CD4-positive, CD25-positive, alpha-beta regulatory T cell (primary cell): ENCODE measurements at regions not wholly inside any gene's neighbourhood (a gene's known extent, or its start where the extent isn't known, plus 50 kb on each side); places are given as distances from the start of the nearest gene placed in this dataset.
A peak's percentile ranks its signal among the peaks of the same experiment; 100 is the strongest.

ENCODE experiments used
- ATAC-seq, 2 donors: fragments of 150-1000 bp; cut with Tn5 transposase; one replicate each; pipeline ENCODE4 v1.10.0; 2021; ENCODE audit warnings: low read depth in 2 of 2, moderate number of reproducible peaks in 2 of 2, moderate library complexity in 1 of 2
- DNase-seq, 3 donors: peaks; one replicate each; pipeline versions ENCODE4 v3.0.0 to v3.0.0-alpha.2; 2012 to 2022; ENCODE audit warnings: mixed read lengths in 1 of 3
- H3K27ac ChIP-seq: one replicate; pipeline ENCODE4 v1.7.0; 2013; ENCODE audit warnings: mild to moderate bottlenecking, low read length; ENCODE audit not compliant: insufficient read depth, poor library complexity, severe bottlenecking
- H3K27me3 ChIP-seq: one replicate; pipeline ENCODE4 v1.7.0; 2013; ENCODE audit warnings: low read length; ENCODE audit not compliant: control insufficient read depth, insufficient read depth
- H3K36me3 ChIP-seq: one replicate; pipeline ENCODE4 v1.7.0; 2013; ENCODE audit warnings: mild to moderate bottlenecking, low read length, moderate library complexity; ENCODE audit not compliant: control insufficient read depth, insufficient read depth
- H3K4me1 ChIP-seq: 2 replicates; pipeline ENCODE4 v1.7.0; 2013; ENCODE audit warnings: mild to moderate bottlenecking, low read length; ENCODE audit not compliant: insufficient read depth, control insufficient read depth, poor library complexity, severe bottlenecking
- H3K4me3 ChIP-seq: one replicate; pipeline ENCODE4 v1.7.0; 2013; ENCODE audit warnings: low read depth, mild to moderate bottlenecking, low read length, moderate library complexity
- H3K9me3 ChIP-seq, 2 experiments: 1 replicate in 1 of 2; 2 replicates in 1 of 2; pipeline ENCODE4 v1.7.0; 2013; ENCODE audit warnings: low read length in 2 of 2, mild to moderate bottlenecking in 1 of 2, moderate library complexity in 1 of 2; ENCODE audit not compliant: control insufficient read depth in 2 of 2
- H3K27ac Mint-ChIP-seq, 3 donors: one replicate each; pipeline ENCODE4 v1.8.0; 2020 to 2022; ENCODE audit warnings: mild to moderate bottlenecking in 3 of 3, mixed read lengths in 3 of 3, moderate library complexity in 2 of 3
- H3K27me3 Mint-ChIP-seq: one replicate; pipeline ENCODE4 v1.8.0; 2022; ENCODE audit warnings: mild to moderate bottlenecking, mixed read lengths
- H3K36me3 Mint-ChIP-seq: one replicate; pipeline ENCODE4 v1.8.0; 2020; ENCODE audit warnings: mixed read lengths
- H3K4me1 Mint-ChIP-seq, 4 donors: one replicate each; pipeline ENCODE4 v1.8.0; 2020 to 2022; ENCODE audit warnings: mixed read lengths in 4 of 4, mild to moderate bottlenecking in 1 of 4
- H3K4me3 Mint-ChIP-seq, 4 donors: one replicate each; pipeline ENCODE4 v1.8.0; 2020 to 2022; ENCODE audit warnings: mild to moderate bottlenecking in 4 of 4, mixed read lengths in 4 of 4, moderate library complexity in 3 of 4
- H3K9me3 Mint-ChIP-seq, 7 donors: one replicate each; pipeline ENCODE4 v1.8.0; 2020 to 2022; ENCODE audit warnings: mixed read lengths in 7 of 7, mild to moderate bottlenecking in 3 of 7, moderate library complexity in 2 of 7

GRCh38 chr5:174982485-174982884 lies 258.1 kb downstream of the MSX2 start:
- no peaks in the 10 kb centered on the region for H3K36me3 ChIP-seq
- H3K27ac ChIP-seq: no peak overlapping the region
- no peaks in the 10 kb centered on the region for H3K27me3 ChIP-seq
- DNase-seq (no peak), ATAC-seq (no peak)
- Mint-ChIP-seq H3K27me3 (peaks cover under 1% of the 10 kb centered on the region), H3K36me3 (no peaks in the 10 kb centered on the region), H3K27ac (no peak overlapping the region), H3K4me3 (no peak overlapping the region), H3K9me3 (peaks cover 0 to 2% (median 0%) of the 10 kb centered on the region in 7 donors), H3K4me1 (no peaks in the 10 kb centered on the region)
- no peaks in the 10 kb centered on the region for H3K9me3 ChIP-seq
- H3K4me3 ChIP-seq: no peak overlapping the region
- H3K4me1 ChIP-seq: no peaks in the 10 kb centered on the region

- ATAC-seq (no peak), DNase-seq (no peak)
- Histone ChIP-seq H3K27ac (no peak overlapping the region), H3K36me3 (no peaks in the 10 kb centered on the region), H3K4me1 (no peaks in the 10 kb centered on the region), H3K27me3 (no peaks in the 10 kb centered on the region), H3K4me3 (no peak overlapping the region), H3K9me3 (no peaks in the 10 kb centered on the region)
- H3K9me3 Mint-ChIP-seq: peaks cover 0 to 2% (median 0%) of the 10 kb centered on the region in 7 donors
- peaks cover 5% of the 10 kb centered on the region for H3K27me3 Mint-ChIP-seq
- H3K4me3 Mint-ChIP-seq: no peak overlapping the region
- H3K4me1 Mint-ChIP-seq: no peaks in the 10 kb centered on the region
- no peaks in the 10 kb centered on the region for H3K36me3 Mint-ChIP-seq
- H3K27ac Mint-ChIP-seq: no peak overlapping the region
These were observed 257.0 kb downstream of the MSX2 start for GRCh38 chr5:174981416-174981815.

- no peak overlapping the region for H3K4me3 Mint-ChIP-seq
- no peak for DNase-seq
- Histone ChIP-seq H3K27ac (no peak overlapping the region), H3K9me3 (no peaks in the 10 kb centered on the region), H3K36me3 (no peaks in the 10 kb centered on the region), H3K4me3 (no peak overlapping the region), H3K27me3 (no peaks in the 10 kb centered on the region), H3K4me1 (no peaks in the 10 kb centered on the region)
- H3K4me1 Mint-ChIP-seq: no peaks in the 10 kb centered on the region
- peaks cover 0 to 2% (median 0%) of the 10 kb centered on the region in 7 donors for H3K9me3 Mint-ChIP-seq
- ATAC-seq: no peak
- H3K27ac Mint-ChIP-seq: no peak overlapping the region
- H3K27me3 Mint-ChIP-seq: peaks cover 5% of the 10 kb centered on the region
- no peaks in the 10 kb centered on the region for H3K36me3 Mint-ChIP-seq
These were observed 256.6 kb downstream of the MSX2 start for GRCh38 chr5:174980952-174981351.

- Histone ChIP-seq H3K4me1 (no peaks in the 10 kb centered on the region), H3K9me3 (peaks cover 0 to 4% of the 10 kb centered on the region in 2 experiments), H3K27ac (no peak overlapping the region), H3K4me3 (no peak overlapping the region), H3K27me3 (no peaks in the 10 kb centered on the region), H3K36me3 (no peaks in the 10 kb centered on the region)
- Mint-ChIP-seq H3K9me3 (peaks cover 0 to 20% (median 8%) of the 10 kb centered on the region in 7 donors), H3K27me3 (peaks cover 6% of the 10 kb centered on the region), H3K4me1 (no peaks in the 10 kb centered on the region), H3K27ac (no peak overlapping the region), H3K4me3 (no peak overlapping the region), H3K36me3 (no peaks in the 10 kb centered on the region)
- ATAC-seq: no peak
- no peak for DNase-seq
These were observed 247.9 kb downstream of the MSX2 start for GRCh38 chr5:174972291-174972690.

GRCh38 chr5:174971210-174971609 lies 246.8 kb downstream of the MSX2 start:
- no peak for ATAC-seq
- Mint-ChIP-seq H3K27me3 (peaks cover 8% of the 10 kb centered on the region), H3K27ac (no peak overlapping the region)

GRCh38 chr5:174970502-174970901 lies 246.1 kb downstream of the MSX2 start:
- Mint-ChIP-seq H3K27ac (no peak overlapping the region), H3K36me3 (no peaks in the 10 kb centered on the region), H3K4me1 (no peaks in the 10 kb centered on the region), H3K27me3 (peaks cover 6% of the 10 kb centered on the region), H3K9me3 (peaks cover 2 to 33% (median 15%) of the 10 kb centered on the region in 7 donors), H3K4me3 (no peak overlapping the region)
- DNase-seq (no peak), ATAC-seq (no peak)
- Histone ChIP-seq H3K4me3 (no peak overlapping the region), H3K9me3 (peaks cover 4 to 16% of the 10 kb centered on the region in 2 experiments), H3K4me1 (no peaks in the 10 kb centered on the region), H3K36me3 (no peaks in the 10 kb centered on the region), H3K27ac (no peak overlapping the region), H3K27me3 (no peaks in the 10 kb centered on the region)

More at GRCh38 chr5:174971210-174971609, 246.8 kb downstream of the MSX2 start:
- no peaks in the 10 kb centered on the region for H3K4me1 Mint-ChIP-seq
- H3K27me3 ChIP-seq: no peaks in the 10 kb centered on the region
- H3K36me3 Mint-ChIP-seq: no peaks in the 10 kb centered on the region
- DNase-seq: no peak
- no peak overlapping the region for H3K27ac ChIP-seq
- no peaks in the 10 kb centered on the region for H3K36me3 ChIP-seq
- H3K4me3 Mint-ChIP-seq: no peak overlapping the region
- peaks cover 4 to 13% of the 10 kb centered on the region in 2 experiments for H3K9me3 ChIP-seq
- H3K4me3 ChIP-seq: no peak overlapping the region
- no peaks in the 10 kb centered on the region for H3K4me1 ChIP-seq
- H3K9me3 Mint-ChIP-seq: peaks cover 0 to 30% (median 15%) of the 10 kb centered on the region in 7 donors

- H3K27ac ChIP-seq: no peak overlapping the region
- no peaks in the 10 kb centered on the region for H3K4me1 Mint-ChIP-seq
- H3K27me3 ChIP-seq: no peaks in the 10 kb centered on the region
- H3K4me1 ChIP-seq: no peaks in the 10 kb centered on the region
- DNase-seq (no peak), ATAC-seq (no peak)
- no peaks in the 10 kb centered on the region for H3K9me3 ChIP-seq
- no peaks in the 10 kb centered on the region for H3K27me3 Mint-ChIP-seq
- no peaks in the 10 kb centered on the region for H3K9me3 Mint-ChIP-seq
- H3K36me3 Mint-ChIP-seq: no peaks in the 10 kb centered on the region
- H3K27ac Mint-ChIP-seq: no peak overlapping the region
- no peak overlapping the region for H3K4me3 Mint-ChIP-seq
- no peak overlapping the region for H3K4me3 ChIP-seq
- no peaks in the 10 kb centered on the region for H3K36me3 ChIP-seq
These were observed 229.5 kb downstream of the MSX2 start for GRCh38 chr5:174953871-174954270.

GRCh38 chr5:174951151-174951780 lies 226.9 kb downstream of the MSX2 start:
- Histone ChIP-seq H3K27ac (no peak overlapping the region), H3K4me1 (no peaks in the 10 kb centered on the region), H3K9me3 (no peaks in the 10 kb centered on the region), H3K4me3 (no peak overlapping the region), H3K36me3 (no peaks in the 10 kb centered on the region), H3K27me3 (no peaks in the 10 kb centered on the region)
- no peak for ATAC-seq
- no peak overlapping the region for H3K4me3 Mint-ChIP-seq
- H3K27me3 Mint-ChIP-seq: no peaks in the 10 kb centered on the region
- no peaks in the 10 kb centered on the region for H3K4me1 Mint-ChIP-seq
- no peaks in the 10 kb centered on the region for H3K36me3 Mint-ChIP-seq
- no peaks in the 10 kb centered on the region for H3K9me3 Mint-ChIP-seq
- H3K27ac Mint-ChIP-seq: no peak overlapping the region
- peak; percentile 3 to 69 (median 36) for DNase-seq
